A673 (cell line): ENCODE measurements at regions not wholly inside any gene's neighbourhood (a gene's known extent, or its start where the extent isn't known, plus 50 kb on each side); places are given as distances from the start of the nearest gene placed in this dataset.

Experiments used
- BruUV-seq: library from RNA; stranded (reverse); fragments of 400-500 nt; replicated peaks from 2 replicates; lab custom pipeline; 2021; lab: Mats Ljungman, UMichigan
- CTCF ChIA-PET: fragments of 300-600 bp; sonication (Branson Sonifier 250); formaldehyde crosslinking; loops from one replicate; lab custom pipeline; 2022; ENCODE audit warnings: antibody characterized with exemption; lab: Charles Lee
- POLR2A ChIA-PET: fragments of 300-600 bp; sonication (Branson Sonifier 250); formaldehyde crosslinking; loops from one replicate; lab custom pipeline; 2022; ENCODE audit warnings: antibody characterized with exemption; ENCODE audit not compliant: low non-redundant PET; lab: Charles Lee
- DNase-seq: peaks from one replicate; pipeline ENCODE4 v3.0.0-alpha.2; 2015; ENCODE audit warnings: low spot score
- H3K27ac ChIP-seq: fragments of 200-600 bp; sonication (generic); 2 replicates; pipeline ENCODE4 v1.5.1; 2016; ENCODE audit warnings: mixed run types, low read depth, mild to moderate bottlenecking, mixed read lengths, antibody characterized with exemption, low read length; ENCODE audit not compliant: poor library complexity, severe bottlenecking
- H3K27me3 ChIP-seq: fragments of 200-600 bp; sonication (generic); replicated peaks from 2 replicates; pipeline ENCODE4 v1.6.1; 2017; ENCODE audit warnings: mixed run types, low read depth, mild to moderate bottlenecking, mixed read lengths, antibody characterized with exemption, low read length; ENCODE audit not compliant: insufficient read depth, poor library complexity
- H3K36me3 ChIP-seq: fragments of 200-600 bp; sonication (generic); 2 replicates; pipeline ENCODE4 v1.6.1; 2016; ENCODE audit warnings: mixed run types, mild to moderate bottlenecking, mixed read lengths, antibody characterized with exemption, low read length; ENCODE audit not compliant: insufficient read depth, poor library complexity, severe bottlenecking
- H3K4me1 ChIP-seq: fragments of 200-600 bp; sonication (generic); 2 replicates; pipeline ENCODE4 v1.6.1; 2017; ENCODE audit warnings: mixed run types, mild to moderate bottlenecking, mixed read lengths, antibody characterized with exemption, low read length; ENCODE audit not compliant: insufficient read depth, poor library complexity, severe bottlenecking
- H3K4me3 ChIP-seq: fragments of 200-600 bp; sonication (generic); 2 replicates; pipeline ENCODE4 v1.5.1; 2016; ENCODE audit warnings: low read depth, mixed run types, mild to moderate bottlenecking, mixed read lengths, low read length; ENCODE audit not compliant: poor library complexity, severe bottlenecking
- H3K9me3 ChIP-seq: fragments of 200-600 bp; sonication (generic); 2 replicates; pipeline ENCODE4 v1.6.1; 2016; ENCODE audit warnings: mixed run types, low read depth, mild to moderate bottlenecking, mixed read lengths, antibody characterized with exemption, low read length; ENCODE audit not compliant: poor library complexity, severe bottlenecking
- EZH2 ChIP-seq: fragments of 200-600 bp; sonication (generic); IDR thresholded peaks from 2 replicates; pipeline ENCODE4 v1.6.1; 2017; ENCODE audit warnings: borderline replicate concordance, low read depth, mild to moderate bottlenecking, mixed read lengths, antibody characterized with exemption, low read length; ENCODE audit not compliant: poor library complexity, severe bottlenecking
- intact Hi-C: fragments of 100-400 bp; cut with micrococcal nuclease; formaldehyde crosslinking; loops from one replicate; pipeline ENCODE4 v1.10.0; 2022; ENCODE audit not compliant: unreplicated experiment
- TF ChIP-seq, protein P1 (sequence below): fragments of 300-800, 200-600 bp; sonication (generic); conservative IDR thresholded peaks from 2 replicates; pipeline ENCODE4 v1.5.1; 2017; ENCODE audit warnings: low read depth, mild to moderate bottlenecking, antibody characterized with exemption, low read length, moderate library complexity, mixed read lengths

DNA sequence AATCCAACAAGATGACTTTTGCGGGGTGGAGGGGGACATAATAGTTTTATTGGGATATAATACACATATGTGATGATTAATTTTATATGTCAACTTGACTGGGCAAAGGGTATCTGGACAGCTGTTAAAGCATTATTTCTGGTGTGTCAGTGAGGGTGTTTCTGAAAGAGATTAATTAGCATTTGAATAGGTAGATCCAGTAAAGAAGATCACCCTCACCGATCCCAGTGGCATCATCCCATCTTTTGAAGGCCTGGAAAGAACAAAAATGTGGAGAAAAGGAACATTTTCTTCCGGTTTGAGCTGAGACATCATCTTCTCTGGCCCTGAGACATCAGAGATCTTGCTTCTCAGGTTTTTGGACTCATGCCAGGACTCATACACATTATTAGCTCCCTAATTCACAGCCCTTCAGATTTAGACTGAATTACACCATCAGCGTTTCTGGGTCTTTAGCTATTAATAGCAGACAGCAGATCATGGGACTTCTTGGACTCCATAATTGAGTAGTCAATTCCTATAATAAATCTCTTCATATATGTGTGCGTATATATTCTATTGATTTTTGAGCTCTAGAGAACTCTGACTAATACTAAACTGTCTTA is 283.6 kb downstream of the PCNX1 start:
- no peaks in the 10 kb centered on the region for H3K9me3 ChIP-seq
- intact Hi-C loops = no loop called here
- no peaks in the 10 kb centered on the region for H3K36me3 ChIP-seq
- TF ChIP-seq EZH2 = no peak
- TF ChIP-seq, protein P1, sequence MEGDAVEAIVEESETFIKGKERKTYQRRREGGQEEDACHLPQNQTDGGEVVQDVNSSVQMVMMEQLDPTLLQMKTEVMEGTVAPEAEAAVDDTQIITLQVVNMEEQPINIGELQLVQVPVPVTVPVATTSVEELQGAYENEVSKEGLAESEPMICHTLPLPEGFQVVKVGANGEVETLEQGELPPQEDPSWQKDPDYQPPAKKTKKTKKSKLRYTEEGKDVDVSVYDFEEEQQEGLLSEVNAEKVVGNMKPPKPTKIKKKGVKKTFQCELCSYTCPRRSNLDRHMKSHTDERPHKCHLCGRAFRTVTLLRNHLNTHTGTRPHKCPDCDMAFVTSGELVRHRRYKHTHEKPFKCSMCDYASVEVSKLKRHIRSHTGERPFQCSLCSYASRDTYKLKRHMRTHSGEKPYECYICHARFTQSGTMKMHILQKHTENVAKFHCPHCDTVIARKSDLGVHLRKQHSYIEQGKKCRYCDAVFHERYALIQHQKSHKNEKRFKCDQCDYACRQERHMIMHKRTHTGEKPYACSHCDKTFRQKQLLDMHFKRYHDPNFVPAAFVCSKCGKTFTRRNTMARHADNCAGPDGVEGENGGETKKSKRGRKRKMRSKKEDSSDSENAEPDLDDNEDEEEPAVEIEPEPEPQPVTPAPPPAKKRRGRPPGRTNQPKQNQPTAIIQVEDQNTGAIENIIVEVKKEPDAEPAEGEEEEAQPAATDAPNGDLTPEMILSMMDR = no peak
- no TSS peak for BruUV-seq
- no peak overlapping the region for H3K27ac ChIP-seq
- ChIA-PET CTCF (no interaction called here), POLR2A (no interaction called here)
- H3K4me1 ChIP-seq = peaks cover 5% of the 10 kb centered on the region
- H3K27me3 ChIP-seq = no peaks in the 10 kb centered on the region
- no peak overlapping the region for H3K4me3 ChIP-seq
- peak; percentile 35 for DNase-seq

DNA sequence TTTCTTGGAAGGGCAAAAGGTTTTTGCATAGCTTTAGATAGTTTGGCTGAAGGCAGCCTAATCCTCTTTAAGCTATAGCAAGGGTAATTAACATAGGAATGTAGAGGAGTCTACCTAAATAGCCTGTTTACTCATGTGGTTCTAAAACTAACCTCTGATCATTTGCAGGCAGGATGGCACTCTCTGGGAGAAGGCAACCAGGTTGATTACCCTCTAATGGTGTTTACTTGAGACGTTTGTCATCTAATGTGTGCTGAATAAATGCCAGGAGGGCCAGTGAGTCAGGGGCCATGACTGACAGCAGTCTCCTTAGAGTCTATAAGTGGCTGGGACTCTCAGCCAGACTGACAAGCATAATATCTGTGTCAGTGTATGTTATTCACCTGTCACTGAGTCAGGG is 286.4 kb downstream of the PCNX1 start:
- Histone ChIP-seq H3K27ac (no peak overlapping the region), H3K36me3 (no peaks in the 10 kb centered on the region), H3K27me3 (no peaks in the 10 kb centered on the region), H3K9me3 (no peaks in the 10 kb centered on the region), H3K4me3 (no peak overlapping the region), H3K4me1 (peaks cover 5% of the 10 kb centered on the region)
- intact Hi-C loops = no loop called here
- POLR2A ChIA-PET = no interaction called here
- no peak for DNase-seq
- BruUV-seq = no TSS peak
- CTCF ChIA-PET = no interaction called here
- no peak for TF ChIP-seq EZH2
- TF ChIP-seq, protein P1 = no peak

DNA sequence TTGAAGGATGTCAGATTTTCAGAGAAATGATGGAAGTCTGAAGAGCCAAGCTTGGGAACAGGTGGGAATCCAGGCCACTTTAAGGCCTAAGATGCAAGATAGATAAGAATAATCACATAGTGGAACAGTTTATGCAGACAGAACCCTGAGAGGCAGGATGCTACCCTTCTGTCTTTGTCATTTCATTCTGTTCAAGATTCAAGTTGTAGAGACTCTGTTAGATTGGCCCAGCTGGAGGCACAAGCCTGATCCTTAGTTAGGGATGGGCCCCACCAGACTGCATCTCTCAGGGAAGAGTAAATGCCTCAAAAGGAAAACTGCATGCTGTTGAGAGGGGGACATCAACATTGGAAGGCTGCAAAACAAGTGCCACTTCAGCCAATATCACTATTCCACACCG is 287.0 kb downstream of the PCNX1 start:
- H3K9me3 ChIP-seq = no peaks in the 10 kb centered on the region
- no peaks in the 10 kb centered on the region for H3K36me3 ChIP-seq
- H3K4me3 ChIP-seq = no peak overlapping the region
- POLR2A ChIA-PET = no interaction called here
- no TSS peak for BruUV-seq
- CTCF ChIA-PET = no interaction called here
- H3K27ac ChIP-seq = no peak overlapping the region
- TF ChIP-seq, protein P1 = no peak
- intact Hi-C loops = no loop called here
- no peaks in the 10 kb centered on the region for H3K27me3 ChIP-seq
- H3K4me1 ChIP-seq = peaks cover 5% of the 10 kb centered on the region
- DNase-seq = no peak
